ENCODE measurements at regions not wholly inside any gene's neighbourhood (a gene's known extent, or its start where the extent isn't known, plus 50 kb on each side); places are given as distances from the start of the nearest gene placed in this dataset.

DNA sequence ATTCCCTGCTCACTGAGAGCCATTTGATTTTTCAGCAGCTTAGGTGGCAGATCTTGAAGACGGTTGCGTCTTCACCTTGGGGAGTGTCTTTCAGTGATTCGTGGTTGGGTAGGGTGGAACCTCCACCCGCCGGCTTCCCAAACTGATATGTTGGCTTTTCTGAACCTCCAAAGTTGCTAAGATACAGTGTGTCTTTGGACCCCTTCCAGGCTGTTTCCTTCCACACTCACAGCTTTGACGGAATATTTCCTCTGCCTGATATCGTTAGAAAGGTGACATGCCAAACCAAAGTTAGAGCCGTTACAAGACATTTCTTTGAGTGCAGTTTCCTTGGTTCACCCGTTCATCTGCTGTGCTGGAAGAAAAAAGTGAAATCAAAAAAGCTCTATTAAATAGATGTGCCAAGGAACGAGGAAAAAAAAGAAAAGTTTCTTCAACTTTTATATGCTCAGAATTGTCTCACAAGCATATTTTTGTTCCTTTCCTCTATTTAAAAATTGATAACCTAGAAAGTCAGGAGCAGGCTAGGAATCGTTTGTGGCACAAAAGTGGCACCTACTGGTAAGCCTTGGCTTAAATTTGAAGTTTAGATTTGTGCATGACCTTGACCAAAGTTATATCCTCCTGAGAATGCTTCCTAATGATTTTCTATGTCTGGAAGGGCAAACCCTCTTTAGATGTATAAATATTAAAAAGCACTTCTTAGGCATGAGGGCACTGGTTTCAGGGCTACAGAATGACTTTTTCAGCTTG, 270.7 kb upstream of the WWC1 start:
- TF ChIP-seq, protein P1, sequence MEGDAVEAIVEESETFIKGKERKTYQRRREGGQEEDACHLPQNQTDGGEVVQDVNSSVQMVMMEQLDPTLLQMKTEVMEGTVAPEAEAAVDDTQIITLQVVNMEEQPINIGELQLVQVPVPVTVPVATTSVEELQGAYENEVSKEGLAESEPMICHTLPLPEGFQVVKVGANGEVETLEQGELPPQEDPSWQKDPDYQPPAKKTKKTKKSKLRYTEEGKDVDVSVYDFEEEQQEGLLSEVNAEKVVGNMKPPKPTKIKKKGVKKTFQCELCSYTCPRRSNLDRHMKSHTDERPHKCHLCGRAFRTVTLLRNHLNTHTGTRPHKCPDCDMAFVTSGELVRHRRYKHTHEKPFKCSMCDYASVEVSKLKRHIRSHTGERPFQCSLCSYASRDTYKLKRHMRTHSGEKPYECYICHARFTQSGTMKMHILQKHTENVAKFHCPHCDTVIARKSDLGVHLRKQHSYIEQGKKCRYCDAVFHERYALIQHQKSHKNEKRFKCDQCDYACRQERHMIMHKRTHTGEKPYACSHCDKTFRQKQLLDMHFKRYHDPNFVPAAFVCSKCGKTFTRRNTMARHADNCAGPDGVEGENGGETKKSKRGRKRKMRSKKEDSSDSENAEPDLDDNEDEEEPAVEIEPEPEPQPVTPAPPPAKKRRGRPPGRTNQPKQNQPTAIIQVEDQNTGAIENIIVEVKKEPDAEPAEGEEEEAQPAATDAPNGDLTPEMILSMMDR (IDR thresholded peaks at IDR 0.05; ENCODE audit: borderline replicate concordance, insufficient read depth, low read depth, low read length): no peak
- no peak overlapping the region for H3K4me3 ChIP-seq (ENCODE audit: low read depth, low read length)

DNA sequence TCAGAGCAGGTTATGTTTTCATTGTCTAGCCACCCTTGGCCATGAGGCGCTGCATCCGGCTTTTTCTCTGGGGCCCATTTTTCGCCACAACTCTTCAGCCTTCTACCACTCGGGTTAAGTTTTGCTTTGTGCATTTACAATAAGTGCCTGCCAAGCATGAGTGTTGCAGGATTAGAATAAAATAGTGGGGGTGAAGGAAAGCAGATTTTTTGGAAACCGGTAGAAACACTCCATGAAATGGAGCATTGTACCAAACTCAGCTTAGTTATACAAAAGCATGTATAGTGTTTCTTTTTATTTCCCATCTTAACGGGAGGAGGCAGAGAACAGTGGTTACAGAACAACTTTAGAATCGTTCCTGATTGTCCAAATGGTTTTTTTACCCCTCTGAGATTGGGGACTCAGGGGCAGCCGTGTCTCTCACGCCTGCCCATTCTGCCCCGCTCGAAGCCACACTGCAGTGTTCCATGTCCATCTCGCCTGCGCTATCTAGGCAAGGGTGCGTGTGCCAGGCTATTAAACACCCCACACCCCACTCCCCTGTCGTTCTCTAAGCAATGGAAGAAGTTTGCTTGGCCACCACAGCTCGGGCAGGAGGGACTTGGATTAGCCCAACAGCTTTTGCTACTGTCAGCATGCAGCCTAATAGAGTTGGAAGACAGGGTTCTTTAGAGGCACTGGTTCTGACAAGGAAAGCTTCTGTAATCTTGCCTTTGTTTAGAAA, 268.8 kb upstream of the WWC1 start:
- H3K4me3 ChIP-seq (ENCODE audit: low read depth, low read length): no peak overlapping the region
- TF ChIP-seq, protein P1 (IDR thresholded peaks at IDR 0.05; ENCODE audit: borderline replicate concordance, insufficient read depth, low read depth, low read length): no peak

DNA sequence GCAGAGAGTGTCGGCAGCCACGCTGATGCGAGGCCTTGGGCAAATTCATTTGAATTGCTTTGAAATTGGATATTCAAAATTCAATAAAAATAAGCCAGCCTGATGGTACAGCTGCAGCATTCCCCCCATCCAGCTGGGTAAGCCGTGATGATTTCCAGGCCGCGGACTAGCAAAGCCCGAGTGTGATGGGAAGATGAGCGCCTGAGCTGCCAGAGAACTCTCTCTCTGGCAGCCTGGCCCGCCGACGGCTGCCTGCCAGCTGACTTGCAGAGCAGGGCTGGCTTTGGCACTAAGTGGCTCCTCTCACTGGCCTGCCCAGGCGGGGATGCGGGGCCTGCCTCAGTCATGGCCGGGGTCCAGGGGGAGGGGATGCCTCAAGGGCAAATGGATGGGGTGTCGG, 268.3 kb upstream of the WWC1 start:
- no peak overlapping the region for H3K4me3 ChIP-seq (ENCODE audit: low read depth, low read length)
- TF ChIP-seq, protein P1 (IDR thresholded peaks at IDR 0.05; ENCODE audit: borderline replicate concordance, insufficient read depth, low read depth, low read length): no peak

DNA sequence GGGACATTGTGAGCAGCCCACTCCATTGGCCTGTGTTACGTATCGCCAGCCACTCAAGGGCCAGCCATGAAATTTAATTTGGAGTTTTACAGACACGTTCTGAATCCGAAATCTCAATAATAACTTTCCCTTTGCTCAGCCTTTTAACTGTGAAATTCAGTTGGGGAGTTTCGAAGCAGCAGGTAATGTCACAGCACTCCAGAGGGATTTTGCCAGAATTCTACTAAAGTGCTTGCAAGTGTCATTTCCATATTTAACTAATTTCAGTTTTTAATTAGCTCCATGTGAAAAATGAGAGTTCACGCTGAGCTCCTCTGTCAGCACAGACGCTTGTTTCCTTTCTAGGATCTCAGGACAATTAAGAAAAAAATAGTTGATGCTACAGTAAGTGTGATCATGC, 267.1 kb upstream of the WWC1 start:
- TF ChIP-seq, protein P1 (IDR thresholded peaks at IDR 0.05; ENCODE audit: borderline replicate concordance, insufficient read depth, low read depth, low read length): no peak
- no peak overlapping the region for H3K4me3 ChIP-seq (ENCODE audit: low read depth, low read length)

DNA sequence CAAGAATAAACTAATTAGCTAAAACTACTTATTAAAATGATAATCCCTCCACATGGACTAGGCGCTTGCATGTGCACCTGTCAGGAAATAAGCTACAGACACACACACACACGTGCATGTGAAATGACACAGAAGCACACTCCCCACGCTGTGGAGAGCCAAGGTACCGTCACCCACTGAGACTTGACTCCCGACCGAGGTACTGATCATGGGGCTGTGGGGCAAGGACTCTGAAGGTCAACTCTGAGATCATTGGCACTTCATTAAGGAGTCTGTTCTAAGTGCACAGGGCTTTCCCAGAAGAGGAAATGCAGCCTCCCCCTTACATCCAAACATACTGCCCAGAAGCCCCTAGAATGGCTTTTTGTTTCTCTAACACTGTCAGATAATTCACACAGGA, 264.4 kb upstream of the WWC1 start:
- TF ChIP-seq, protein P1 (IDR thresholded peaks at IDR 0.05; ENCODE audit: borderline replicate concordance, insufficient read depth, low read depth, low read length): no peak
- H3K4me3 ChIP-seq (ENCODE audit: low read depth, low read length): no peak overlapping the region

DNA sequence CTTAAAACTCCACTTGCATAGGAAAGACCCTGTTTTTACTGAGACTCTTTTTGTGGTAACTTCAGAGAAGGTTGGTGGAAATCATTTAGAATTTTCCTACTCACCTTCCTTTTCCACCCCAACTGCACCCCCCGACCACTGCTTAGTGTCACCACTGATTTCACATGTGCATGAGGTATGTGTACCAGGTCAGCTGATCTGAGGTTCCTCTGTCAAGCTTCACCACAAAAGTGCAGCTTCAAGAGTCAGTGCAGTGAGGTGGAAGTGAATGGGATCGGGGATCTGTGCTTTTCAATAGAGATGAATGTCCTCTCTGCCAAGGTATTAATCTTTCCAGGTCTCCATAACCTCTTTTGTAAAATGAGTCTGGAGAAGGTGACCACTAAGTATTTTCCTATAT, 260.5 kb upstream of the WWC1 start:
- H3K4me3 ChIP-seq (ENCODE audit: low read depth, low read length): no peak overlapping the region
- TF ChIP-seq, protein P1 (IDR thresholded peaks at IDR 0.05; ENCODE audit: borderline replicate concordance, insufficient read depth, low read depth, low read length): no peak

DNA sequence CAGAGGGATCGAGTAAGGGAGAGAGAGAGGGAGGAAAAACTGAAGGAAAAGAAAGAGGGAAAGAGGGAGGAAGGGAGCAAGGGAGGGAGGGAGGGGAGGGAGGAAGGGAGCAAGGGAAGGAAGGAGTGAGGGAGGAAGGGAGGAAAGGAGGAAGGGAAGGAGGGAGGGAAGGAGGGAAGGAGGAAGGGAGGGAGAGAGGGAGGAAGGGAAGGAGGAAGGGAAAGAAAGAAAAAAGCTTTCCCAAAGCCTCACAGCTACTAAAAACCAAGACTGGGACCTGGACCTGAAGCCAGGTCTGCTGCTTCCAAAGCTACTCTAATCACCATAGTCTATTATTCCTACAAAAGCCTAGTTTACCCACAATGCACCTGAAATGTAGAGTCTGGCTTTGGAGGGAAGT, 259.8 kb upstream of the WWC1 start:
- no peak overlapping the region for H3K4me3 ChIP-seq (ENCODE audit: low read depth, low read length)
- TF ChIP-seq, protein P1 (IDR thresholded peaks at IDR 0.05; ENCODE audit: borderline replicate concordance, insufficient read depth, low read depth, low read length): no peak

All from GM12875 (cell line).